C4-2B (cell line): ENCODE measurements at regions not wholly inside any gene's neighbourhood (a gene's known extent, or its start where the extent isn't known, plus 50 kb on each side); places are given as distances from the start of the nearest gene placed in this dataset.
"Not testable (repeated sequence)": the region's sequence is repeated elsewhere in the genome, so short reads cannot be mapped to it uniquely, and the experiment has no call there.

ENCODE experiments used
- H3K27ac ChIP-seq: fragments of 450-650 bp; 2 replicates; pipeline ENCODE4 v1.5.1; 2017
- CTCF ChIP-seq: fragments of 450-650 bp; conservative IDR thresholded peaks from 2 replicates; pipeline ENCODE4 v1.5.1; 2017; ENCODE audit warnings: mild to moderate bottlenecking
- ZFX ChIP-seq: fragments of 450-650 bp; IDR thresholded peaks from 2 replicates; pipeline ENCODE4 v1.6.1; 2017

GRCh38 chr6:102763891-102764290 lies 1370.4 kb downstream of the GRIK2 start:
- TF ChIP-seq ZFX (no peak), CTCF (no peak)
- H3K27ac ChIP-seq: no peak overlapping the region

GRCh38 chr6:102761872-102762271 lies 1368.4 kb downstream of the GRIK2 start:
- TF ChIP-seq CTCF: no peak
- no peak for TF ChIP-seq ZFX
- no peak overlapping the region for H3K27ac ChIP-seq

GRCh38 chr6:102759415-102759814 lies 1365.9 kb downstream of the GRIK2 start:
- H3K27ac ChIP-seq: no peak overlapping the region
- no peak for TF ChIP-seq CTCF
- no peak for TF ChIP-seq ZFX

- H3K27ac ChIP-seq: not testable (repeated sequence)
Measured at GRCh38 chr6:102758536-102758935, 1365.0 kb downstream of the GRIK2 start.

- no peak overlapping the region for H3K27ac ChIP-seq
- TF ChIP-seq ZFX: no peak
- TF ChIP-seq CTCF: no peak
Measured at GRCh38 chr6:102749210-102749971, 1355.9 kb downstream of the GRIK2 start.

- TF ChIP-seq CTCF (no peak), ZFX (no peak)
- no peak overlapping the region for H3K27ac ChIP-seq
Measured at GRCh38 chr6:102746941-102747340, 1353.4 kb downstream of the GRIK2 start.

GRCh38 chr6:102742754-102743356 lies 1349.3 kb downstream of the GRIK2 start:
- TF ChIP-seq ZFX: no peak
- no peak for TF ChIP-seq CTCF
- H3K27ac ChIP-seq: no peak overlapping the region

GRCh38 chr6:102742028-102742427 lies 1348.5 kb downstream of the GRIK2 start:
- TF ChIP-seq CTCF (no peak), ZFX (no peak)
- H3K27ac ChIP-seq: no peak overlapping the region
